H9 (cell line): ENCODE measurements at regions not wholly inside any gene's neighbourhood (a gene's known extent, or its start where the extent isn't known, plus 50 kb on each side); places are given as distances from the start of the nearest gene placed in this dataset.

Experiments used
- DNase-seq: peaks from one replicate; pipeline ENCODE4 v3.0.0-alpha.2; 2017
- H2AFZ ChIP-seq: one replicate; pipeline ENCODE4 v1.6.1; 2013; ENCODE audit warnings: mild to moderate bottlenecking, low read length, control low read depth, moderate library complexity
- H2AK5ac ChIP-seq: 2 replicates; pipeline ENCODE4 v1.6.1; 2013; ENCODE audit warnings: low read length, control low read depth, mixed read lengths; ENCODE audit not compliant: insufficient read length
- H2BK120ac ChIP-seq: one replicate; pipeline ENCODE4 v1.6.1; 2013; ENCODE audit warnings: low read depth, mild to moderate bottlenecking, low read length, control low read depth, inconsistent platforms; ENCODE audit not compliant: poor library complexity, severe bottlenecking
- H2BK12ac ChIP-seq: 2 replicates; pipeline ENCODE4 v1.6.1; 2013; ENCODE audit warnings: low read length, control low read depth, mixed read lengths, low read depth; ENCODE audit not compliant: insufficient read length
- H2BK15ac ChIP-seq: 2 replicates; pipeline ENCODE4 v1.6.1; 2013; ENCODE audit warnings: low read depth, low read length, control low read depth
- H2BK20ac ChIP-seq: one replicate; pipeline ENCODE4 v1.6.1; 2013; ENCODE audit warnings: low read depth, mild to moderate bottlenecking, low read length, control low read depth, inconsistent platforms; ENCODE audit not compliant: poor library complexity, severe bottlenecking
- H2BK5ac ChIP-seq: 2 replicates; pipeline ENCODE4 v1.6.1; 2013; ENCODE audit warnings: low read length, control low read depth, mixed read lengths; ENCODE audit not compliant: insufficient read length
- H3K14ac ChIP-seq: 2 replicates; pipeline ENCODE4 v1.6.1; 2013; ENCODE audit warnings: low read length, control low read depth; ENCODE audit not compliant: insufficient read depth
- H3K18ac ChIP-seq: 2 replicates; pipeline ENCODE4 v1.6.1; 2013; ENCODE audit warnings: low read depth, mild to moderate bottlenecking, mixed read lengths, low read length, control low read depth; ENCODE audit not compliant: insufficient read length
- H3K23ac ChIP-seq: 2 replicates; pipeline ENCODE4 v1.6.1; 2013; ENCODE audit warnings: low read length, control low read depth, mixed read lengths, low read depth; ENCODE audit not compliant: insufficient read length
- H3K23me2 ChIP-seq: 2 replicates; pipeline ENCODE4 v1.6.1; 2013; ENCODE audit warnings: low read depth, mild to moderate bottlenecking, mixed read lengths, low read length, control low read depth; ENCODE audit not compliant: insufficient read length, poor library complexity, severe bottlenecking
- H3K27ac ChIP-seq: 2 replicates; pipeline ENCODE4 v1.5.1; 2013; ENCODE audit warnings: low read length, control low read depth, mixed read lengths, low read depth; ENCODE audit not compliant: insufficient read length
- H3K27me3 ChIP-seq: 2 replicates; pipeline ENCODE4 v1.6.1; 2013; ENCODE audit warnings: low read length, control low read depth, inconsistent platforms; ENCODE audit not compliant: insufficient read depth
- H3K4ac ChIP-seq: 2 replicates; pipeline ENCODE4 v1.6.1; 2013; ENCODE audit warnings: low read depth, mild to moderate bottlenecking, control low read depth, inconsistent platforms, low read length, moderate library complexity
- H3K4me1 ChIP-seq: 2 replicates; pipeline ENCODE4 v1.6.1; 2013; ENCODE audit warnings: low read length, control low read depth, inconsistent platforms; ENCODE audit not compliant: insufficient read depth
- H3K4me2 ChIP-seq: 2 replicates; pipeline ENCODE4 v1.6.1; 2013; ENCODE audit warnings: low read length, control low read depth, mixed read lengths; ENCODE audit not compliant: insufficient read length, insufficient read depth
- H3K56ac ChIP-seq: 2 replicates; pipeline ENCODE4 v1.6.1; 2013; ENCODE audit warnings: low read depth, mild to moderate bottlenecking, mixed read lengths, low read length, control low read depth; ENCODE audit not compliant: insufficient read length
- H3K79me1 ChIP-seq: 2 replicates; pipeline ENCODE4 v1.6.1; 2013; ENCODE audit warnings: low read depth, mild to moderate bottlenecking, moderate library complexity, low read length, control low read depth, inconsistent platforms; ENCODE audit not compliant: insufficient read depth, poor library complexity, severe bottlenecking
- H3K79me2 ChIP-seq: 2 replicates; pipeline ENCODE4 v1.6.1; 2013; ENCODE audit warnings: low read length, control low read depth, inconsistent platforms; ENCODE audit not compliant: insufficient read depth
- H3K9ac ChIP-seq: 2 replicates; pipeline ENCODE4 v1.6.1; 2013; ENCODE audit warnings: low read length, control low read depth, mixed read lengths; ENCODE audit not compliant: insufficient read length; ENCODE audit errors: extremely low read depth
- H3K9me3 ChIP-seq: one replicate; pipeline ENCODE4 v1.6.1; 2013; ENCODE audit warnings: low read depth, low read length, inconsistent platforms; ENCODE audit not compliant: control insufficient read depth
- H3T11ph ChIP-seq: one replicate; pipeline ENCODE4 v1.6.1; 2013; ENCODE audit warnings: mild to moderate bottlenecking, low read length, control low read depth, inconsistent platforms
- H4K20me1 ChIP-seq: one replicate; pipeline ENCODE4 v1.6.1; 2013; ENCODE audit not compliant: control insufficient read depth, insufficient read length, insufficient read depth
- H4K5ac ChIP-seq: 2 replicates; pipeline ENCODE4 v1.6.1; 2013; ENCODE audit warnings: low read depth, mild to moderate bottlenecking, mixed read lengths, low read length, control low read depth; ENCODE audit not compliant: insufficient read length
- H4K8ac ChIP-seq: replicated peaks from 2 replicates; pipeline ENCODE4 v1.6.1; 2013; ENCODE audit warnings: low read length, control low read depth, mixed read lengths, low read depth; ENCODE audit not compliant: insufficient read length
- H4K91ac ChIP-seq: 2 replicates; pipeline ENCODE4 v1.6.1; 2013; ENCODE audit warnings: low read depth, mild to moderate bottlenecking, moderate library complexity, mixed read lengths, low read length, control low read depth; ENCODE audit not compliant: insufficient read length
- H3K27ac Mint-ChIP-seq, 3 experiments: 2 replicates in 2 of 3; 3 replicates in 1 of 3; pipeline ENCODE4 v1.8.0; 2020 to 2021; ENCODE audit warnings: mixed read lengths in 3 of 3, mild to moderate bottlenecking in 1 of 3, moderate library complexity in 1 of 3
- H3K27me3 Mint-ChIP-seq: 2 replicates; pipeline ENCODE4 v1.8.0; 2021; ENCODE audit warnings: low read depth, mild to moderate bottlenecking, moderate library complexity, mixed read lengths
- H3K36me3 Mint-ChIP-seq, 3 experiments: 2 replicates in 2 of 3; 3 replicates in 1 of 3; pipeline ENCODE4 v1.8.0; 2020 to 2021; ENCODE audit warnings: low read depth in 3 of 3, mixed read lengths in 3 of 3; ENCODE audit not compliant: insufficient read depth in 1 of 3
- H3K4me1 Mint-ChIP-seq, 2 experiments: 2 replicates each; pipeline ENCODE4 v1.8.0; 2020; ENCODE audit warnings: mixed read lengths in 2 of 2
- H3K4me3 Mint-ChIP-seq, 2 experiments: 2 replicates in 1 of 2; 3 replicates in 1 of 2; pipeline ENCODE4 v1.8.0; 2020 to 2021; ENCODE audit warnings: mild to moderate bottlenecking in 2 of 2, mixed read lengths in 2 of 2, moderate library complexity in 1 of 2
- H3K9me3 Mint-ChIP-seq, 2 experiments: 2 replicates in 1 of 2; 3 replicates in 1 of 2; pipeline ENCODE4 v1.8.0; 2020; ENCODE audit warnings: mild to moderate bottlenecking in 2 of 2, mixed read lengths in 2 of 2, moderate library complexity in 1 of 2
- CTCF ChIP-seq: fragments of 200-600 bp; sonication (generic); conservative IDR thresholded peaks from 3 replicates; pipeline ENCODE4 v1.8.0; 2021; ENCODE audit warnings: antibody characterized with exemption, mild to moderate bottlenecking
- WGBS: extraction: QIAGEN DNeasy Blood & Tissue Kit; methylation state at CpG from one replicate; pipeline ENCODE4 v1.1.7; 2013; ENCODE audit warnings: missing lambda C conversion rate, low lambda C conversion rate, mixed read lengths; ENCODE audit not compliant: insufficient read length; ENCODE audit errors: extremely low coverage; 5-methylcytosine and 5-hydroxymethylcytosine counted together

GRCh38 chr6:11307226-11307625, 74.8 kb upstream of the NEDD9 start:
- no peaks in the 10 kb centered on the region for H3K4me1 ChIP-seq
- H3K9ac ChIP-seq = no peak overlapping the region
- no CpG with 5 or more reads among the region's 3 CpGs for WGBS
- H3K4me3 Mint-ChIP-seq = no peak overlapping the region
- H2BK12ac ChIP-seq = no peak overlapping the region
- H3K56ac ChIP-seq = no peak overlapping the region
- no peaks in the 10 kb centered on the region for H4K20me1 ChIP-seq
- H3K23me2 ChIP-seq = no peaks in the 10 kb centered on the region
- no peak overlapping the region for H3K27ac Mint-ChIP-seq
- H2BK15ac ChIP-seq = no peak overlapping the region
- no peaks in the 10 kb centered on the region for H3K9me3 ChIP-seq
- H2AFZ ChIP-seq = no peak overlapping the region
- no peak for DNase-seq
- no peaks in the 10 kb centered on the region for H3K27me3 ChIP-seq
- H2AK5ac ChIP-seq = no peak overlapping the region
- no peak for TF ChIP-seq CTCF
- no peaks in the 10 kb centered on the region for H3K79me2 ChIP-seq
- H2BK5ac ChIP-seq = no peak overlapping the region
- no peak overlapping the region for H3K4ac ChIP-seq
- no peaks in the 10 kb centered on the region for H3K27me3 Mint-ChIP-seq
- no peak overlapping the region for H3T11ph ChIP-seq
- no peak overlapping the region for H3K4me2 ChIP-seq
- no peaks in the 10 kb centered on the region for H3K4me1 Mint-ChIP-seq
- H4K5ac ChIP-seq = no peak overlapping the region
- H3K27ac ChIP-seq = no peak overlapping the region
- H4K91ac ChIP-seq = no peak overlapping the region
- no peaks in the 10 kb centered on the region for H3K9me3 Mint-ChIP-seq
- no peak overlapping the region for H2BK20ac ChIP-seq
- no peak overlapping the region for H3K23ac ChIP-seq
- no peak overlapping the region for H2BK120ac ChIP-seq
- no peak overlapping the region for H3K18ac ChIP-seq
- H3K36me3 Mint-ChIP-seq = no peaks in the 10 kb centered on the region; a peak in 1 of 7 replicates
- H4K8ac ChIP-seq = no peak overlapping the region
- no peaks in the 10 kb centered on the region for H3K79me1 ChIP-seq
- H3K14ac ChIP-seq = no peak overlapping the region
